ENCODE measurements at regions not wholly inside any gene's neighbourhood (a gene's known extent, or its start where the extent isn't known, plus 50 kb on each side); places are given as distances from the start of the nearest gene placed in this dataset.

GRCh38 chr5:99076723-99077640, 148.2 kb upstream of the CHD1 start:
- TF ChIP-seq POLR2AphosphoS5 (IDR thresholded peaks at IDR 0.05; ENCODE audit: borderline replicate concordance, low read depth, low read length) (no peak), FOXP2 (optimal IDR thresholded peaks at IDR 0.05; ENCODE audit: control extremely low read depth, extremely low read length, insufficient read depth) (no peak), EZH2 (IDR thresholded peaks at IDR 0.05) (no peak)
- no peaks in the 10 kb centered on the region for H3K36me3 ChIP-seq (ENCODE audit: insufficient read depth, low read length)
- H3K4me3 ChIP-seq, result no peak overlapping the region
- no peak for DNase-seq (ENCODE audit: low read depth, low spot score)
- no peaks in the 10 kb centered on the region for H3K9me3 ChIP-seq (ENCODE audit: low read depth, low read length)
- H3K9ac ChIP-seq (ENCODE audit: insufficient read length), result no peak overlapping the region
- no peak overlapping the region for H3K27ac ChIP-seq

GRCh38 chr5:99072846-99073245, 144.0 kb upstream of the CHD1 start:
- DNase-seq (ENCODE audit: low read depth, low spot score), result no peak
- Histone ChIP-seq H3K9ac (ENCODE audit: insufficient read length) (no peak overlapping the region), H3K27ac (no peak overlapping the region), H3K9me3 (ENCODE audit: low read depth, low read length) (no peaks in the 10 kb centered on the region), H3K36me3 (ENCODE audit: insufficient read depth, low read length) (no peaks in the 10 kb centered on the region), H3K4me3 (no peak overlapping the region)
- TF ChIP-seq EZH2 (IDR thresholded peaks at IDR 0.05) (no peak), POLR2AphosphoS5 (IDR thresholded peaks at IDR 0.05; ENCODE audit: borderline replicate concordance, low read depth, low read length) (no peak), FOXP2 (optimal IDR thresholded peaks at IDR 0.05; ENCODE audit: control extremely low read depth, extremely low read length, insufficient read depth) (no peak)

DNA sequence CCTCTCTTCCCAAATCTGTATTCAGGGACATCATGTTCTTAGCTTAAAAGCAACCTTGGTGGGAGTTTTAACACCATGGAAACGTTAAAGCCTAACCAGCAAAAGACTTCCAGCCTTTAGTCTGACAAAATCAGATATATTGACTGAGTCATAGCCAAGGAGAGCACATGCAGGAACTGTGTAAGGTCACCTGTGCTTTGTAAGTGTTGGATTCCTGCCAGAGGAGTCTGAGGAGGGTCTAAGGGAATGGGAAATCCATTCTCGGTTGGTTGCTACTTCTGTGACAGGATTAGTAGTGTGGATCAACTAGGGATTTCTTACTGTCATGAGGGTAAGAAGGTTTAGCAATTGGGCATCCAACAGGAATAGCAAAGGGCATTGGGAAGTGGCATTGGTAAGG, 142.0 kb upstream of the CHD1 start:
- no peak for DNase-seq (ENCODE audit: low read depth, low spot score)

GRCh38 chr5:99070362-99070761, 141.6 kb upstream of the CHD1 start:
- Histone ChIP-seq H3K27ac (no peak overlapping the region), H3K9me3 (ENCODE audit: low read depth, low read length) (no peaks in the 10 kb centered on the region), H3K4me3 (no peak overlapping the region), H3K36me3 (ENCODE audit: insufficient read depth, low read length) (no peaks in the 10 kb centered on the region), H3K9ac (ENCODE audit: insufficient read length) (no peak overlapping the region)
- no peak for TF ChIP-seq EZH2 (IDR thresholded peaks at IDR 0.05)
- no peak for DNase-seq (ENCODE audit: low read depth, low spot score)

More for the DNA sequence above, 142.0 kb upstream of the CHD1 start:
- no peak overlapping the region for H3K27ac ChIP-seq
- H3K9ac ChIP-seq (ENCODE audit: insufficient read length), result no peak overlapping the region
- H3K4me3 ChIP-seq, result no peak overlapping the region
- H3K36me3 ChIP-seq (ENCODE audit: insufficient read depth, low read length), result no peaks in the 10 kb centered on the region
- no peaks in the 10 kb centered on the region for H3K9me3 ChIP-seq (ENCODE audit: low read depth, low read length)
- no peak for TF ChIP-seq FOXP2 (optimal IDR thresholded peaks at IDR 0.05; ENCODE audit: control extremely low read depth, extremely low read length, insufficient read depth)
- TF ChIP-seq EZH2 (IDR thresholded peaks at IDR 0.05), result no peak
- no peak for TF ChIP-seq POLR2AphosphoS5 (IDR thresholded peaks at IDR 0.05; ENCODE audit: borderline replicate concordance, low read depth, low read length)

DNA sequence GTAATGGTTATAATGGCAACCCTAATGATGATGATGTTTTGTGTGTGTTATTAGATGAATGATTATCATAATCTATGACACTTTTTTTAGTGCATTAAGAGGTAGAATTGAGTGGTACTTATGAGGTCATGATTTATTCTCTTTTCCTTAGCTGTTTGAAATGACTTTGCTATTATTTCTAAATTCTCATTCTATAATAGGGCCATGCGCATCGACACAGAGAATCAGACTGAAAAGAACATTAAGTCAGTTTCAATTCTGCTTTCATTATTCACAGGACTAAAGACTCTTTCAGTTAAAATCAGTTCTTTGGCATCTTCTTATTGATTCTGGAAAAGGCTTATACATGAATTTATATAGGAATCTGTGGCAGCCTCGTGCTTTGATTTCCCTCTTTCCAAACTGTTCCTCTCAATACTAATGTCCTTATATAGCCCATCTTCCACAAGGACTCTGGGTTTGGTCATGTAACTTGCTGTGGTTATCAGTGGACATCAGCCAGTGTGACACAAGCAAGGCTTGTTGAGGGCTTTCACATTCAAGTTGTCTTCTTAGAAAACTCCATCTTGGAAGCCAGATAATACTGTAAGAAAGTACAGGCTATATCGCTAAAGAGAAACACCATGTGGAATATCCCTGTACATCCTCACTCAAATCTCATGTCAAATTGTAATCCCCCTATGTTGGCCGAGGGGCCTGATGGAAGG, 140.3 kb upstream of the CHD1 start:
- DNase-seq (ENCODE audit: low read depth, low spot score), result no peak
- H3K36me3 ChIP-seq (ENCODE audit: insufficient read depth, low read length), result no peaks in the 10 kb centered on the region
- no peak overlapping the region for H3K9ac ChIP-seq (ENCODE audit: insufficient read length)
- no peak for TF ChIP-seq POLR2AphosphoS5 (IDR thresholded peaks at IDR 0.05; ENCODE audit: borderline replicate concordance, low read depth, low read length)
- TF ChIP-seq EZH2 (IDR thresholded peaks at IDR 0.05), result no peak
- TF ChIP-seq FOXP2 (optimal IDR thresholded peaks at IDR 0.05; ENCODE audit: control extremely low read depth, extremely low read length, insufficient read depth), result no peak
- H3K27ac ChIP-seq, result no peak overlapping the region
- no peaks in the 10 kb centered on the region for H3K9me3 ChIP-seq (ENCODE audit: low read depth, low read length)
- no peak overlapping the region for H3K4me3 ChIP-seq

DNA sequence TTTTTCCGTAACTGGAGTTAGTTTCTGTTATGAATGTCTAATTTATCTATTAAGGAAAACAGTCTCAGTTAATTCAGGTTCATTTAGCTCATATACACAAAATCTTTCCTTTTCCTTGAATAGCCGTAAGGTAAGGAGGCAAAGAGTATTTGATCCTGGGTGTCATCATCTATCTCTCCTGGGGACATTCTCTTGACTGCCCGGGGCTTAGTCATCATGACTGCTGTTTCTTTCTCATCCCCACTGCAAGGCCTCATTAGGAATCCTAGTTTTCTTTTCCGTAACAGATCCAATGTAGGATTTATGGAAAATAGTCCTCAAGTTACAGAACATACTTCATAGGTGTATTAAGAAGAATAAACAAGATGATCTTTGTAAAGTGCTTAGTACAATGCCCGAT, 134.9 kb upstream of the CHD1 start:
- no peaks in the 10 kb centered on the region for H3K9me3 ChIP-seq (ENCODE audit: low read depth, low read length)
- H3K9ac ChIP-seq (ENCODE audit: insufficient read length), result no peak overlapping the region
- DNase-seq (ENCODE audit: low read depth, low spot score), result no peak
- H3K27ac ChIP-seq, result no peak overlapping the region
- no peak for TF ChIP-seq EZH2 (IDR thresholded peaks at IDR 0.05)
- no peak for TF ChIP-seq FOXP2 (optimal IDR thresholded peaks at IDR 0.05; ENCODE audit: control extremely low read depth, extremely low read length, insufficient read depth)
- no peak for TF ChIP-seq POLR2AphosphoS5 (IDR thresholded peaks at IDR 0.05; ENCODE audit: borderline replicate concordance, low read depth, low read length)
- H3K36me3 ChIP-seq (ENCODE audit: insufficient read depth, low read length), result no peaks in the 10 kb centered on the region
- H3K4me3 ChIP-seq, result no peak overlapping the region

GRCh38 chr5:99061711-99062110, 132.9 kb upstream of the CHD1 start:
- Histone ChIP-seq H3K9me3 (ENCODE audit: low read depth, low read length) (no peaks in the 10 kb centered on the region), H3K36me3 (ENCODE audit: insufficient read depth, low read length) (no peaks in the 10 kb centered on the region), H3K4me3 (no peak overlapping the region), H3K27ac (no peak overlapping the region), H3K9ac (ENCODE audit: insufficient read length) (no peak overlapping the region)
- TF ChIP-seq FOXP2 (optimal IDR thresholded peaks at IDR 0.05; ENCODE audit: control extremely low read depth, extremely low read length, insufficient read depth) (no peak), EZH2 (IDR thresholded peaks at IDR 0.05) (no peak), POLR2AphosphoS5 (IDR thresholded peaks at IDR 0.05; ENCODE audit: borderline replicate concordance, low read depth, low read length) (no peak)
- DNase-seq (ENCODE audit: low read depth, low spot score), result no peak

DNA sequence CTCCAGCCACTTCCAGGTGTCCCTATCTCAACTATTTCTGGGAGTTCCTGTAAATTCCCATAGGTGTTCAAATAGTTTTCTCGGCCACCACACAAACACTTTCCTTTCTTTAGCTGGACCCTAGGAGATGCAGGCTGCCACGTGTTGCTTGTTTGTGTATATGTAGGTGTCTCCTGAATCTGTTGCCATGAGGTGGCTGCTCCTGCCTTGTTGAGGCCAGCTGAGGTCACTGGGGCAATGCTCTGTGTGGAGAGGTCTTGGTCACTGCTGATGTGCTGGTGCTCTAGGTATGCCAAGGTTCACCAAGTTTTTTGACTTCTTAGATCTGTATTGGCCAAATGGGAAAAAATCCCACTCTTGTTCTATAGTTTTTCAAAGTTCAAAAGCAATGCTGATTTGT, 132.5 kb upstream of the CHD1 start:
- H3K36me3 ChIP-seq (ENCODE audit: insufficient read depth, low read length), result no peaks in the 10 kb centered on the region
- DNase-seq (ENCODE audit: low read depth, low spot score), result no peak
- H3K9ac ChIP-seq (ENCODE audit: insufficient read length), result no peak overlapping the region
- no peak overlapping the region for H3K27ac ChIP-seq
- no peak overlapping the region for H3K4me3 ChIP-seq
- no peaks in the 10 kb centered on the region for H3K9me3 ChIP-seq (ENCODE audit: low read depth, low read length)
- TF ChIP-seq FOXP2 (optimal IDR thresholded peaks at IDR 0.05; ENCODE audit: control extremely low read depth, extremely low read length, insufficient read depth) (no peak), POLR2AphosphoS5 (IDR thresholded peaks at IDR 0.05; ENCODE audit: borderline replicate concordance, low read depth, low read length) (no peak), EZH2 (IDR thresholded peaks at IDR 0.05) (no peak)
